Small intestine (tissue), 7 donors: ENCODE measurements at regions not wholly inside any gene's neighbourhood (a gene's known extent, or its start where the extent isn't known, plus 50 kb on each side); places are given as distances from the start of the nearest gene placed in this dataset.

Source experiments
- DNase-seq, 2 donors: peaks; one replicate each; pipeline versions ENCODE4 v3.0.0 to v3.0.0-alpha.2; 2013
- FAIRE-seq: peaks from 2 replicates; lab custom pipeline; 2012; peaks lifted over from hg19 to GRCh38; lab: Jason Lieb, UNC
- H3K27ac ChIP-seq, 3 donors: one replicate each; pipeline ENCODE4 v1.5.1; 2013; ENCODE audit warnings: low read length in 2 of 3, mild to moderate bottlenecking in 2 of 3, control low read depth in 1 of 3, inconsistent platforms in 1 of 3, low read depth in 1 of 3, moderate library complexity in 1 of 3
- H3K27me3 ChIP-seq, 3 donors: one replicate each; pipeline ENCODE4 v1.6.1; 2013; ENCODE audit warnings: low read length in 3 of 3, inconsistent platforms in 1 of 3; ENCODE audit not compliant: control insufficient read depth in 3 of 3, insufficient read depth in 3 of 3
- H3K36me3 ChIP-seq, 3 donors: one replicate each; pipeline ENCODE4 v1.6.1; 2013; ENCODE audit warnings: low read length in 3 of 3, inconsistent platforms in 1 of 3, low read depth in 1 of 3, mild to moderate bottlenecking in 1 of 3, moderate library complexity in 1 of 3; ENCODE audit not compliant: control insufficient read depth in 3 of 3, insufficient read depth in 2 of 3
- H3K4me1 ChIP-seq, 3 donors: one replicate each; pipeline ENCODE4 v1.6.1; 2013; ENCODE audit warnings: low read length in 2 of 3, inconsistent platforms in 1 of 3, low read depth in 1 of 3, mild to moderate bottlenecking in 1 of 3, moderate library complexity in 1 of 3; ENCODE audit not compliant: control insufficient read depth in 3 of 3, insufficient read depth in 2 of 3
- H3K4me3 ChIP-seq, 3 donors: one replicate each; pipeline ENCODE4 v1.5.1; 2013; ENCODE audit warnings: low read length in 3 of 3, control low read depth in 1 of 3, inconsistent platforms in 1 of 3, low read depth in 1 of 3, mild to moderate bottlenecking in 1 of 3, moderate library complexity in 1 of 3
- H3K9me3 ChIP-seq, 2 donors: one replicate each; pipeline ENCODE4 v1.6.1; 2013; ENCODE audit warnings: low read depth in 1 of 2, low read length in 1 of 2; ENCODE audit not compliant: control insufficient read depth in 2 of 2, insufficient read depth in 1 of 2
- WGBS, 3 donors: extraction: QIAGEN DNeasy Blood & Tissue Kit; methylation state at CpG; one replicate each; pipeline ENCODE4 v1.1.7; 2013; 5-methylcytosine and 5-hydroxymethylcytosine counted together
- donor health status: healthy with polysubstance abuse.
- donor health status: control.
- donor health status: control.
- donor health status: Bipolar disorder and iron deficiency.
- donor health status: healthy.

- DNase-seq (no peak), FAIRE-seq (no peak)
- no peak overlapping the region for H3K27ac ChIP-seq
- H3K4me3 ChIP-seq: no peak overlapping the region
- peaks cover 0 to 30% of the 10 kb centered on the region in 2 donors for H3K9me3 ChIP-seq
- no peaks in the 10 kb centered on the region for H3K4me1 ChIP-seq
- no peaks in the 10 kb centered on the region for H3K36me3 ChIP-seq
- no peaks in the 10 kb centered on the region for H3K27me3 ChIP-seq
Measured at GRCh38 chr9:129518074-129518473, 102.8 kb downstream of the C9orf50 start.

- DNase-seq (no peak), FAIRE-seq (no peak)
- H3K4me1 ChIP-seq: no peaks in the 10 kb centered on the region
- H3K36me3 ChIP-seq: no peaks in the 10 kb centered on the region
- H3K27me3 ChIP-seq: no peaks in the 10 kb centered on the region
- H3K9me3 ChIP-seq: peaks cover 0 to 35% of the 10 kb centered on the region in 2 donors
- 92 to 96% (median 95%) methylated on average over 7 of the region's 7 CpGs for WGBS, 3 donors
- no peak overlapping the region for H3K4me3 ChIP-seq
- no peak overlapping the region for H3K27ac ChIP-seq
Measured at GRCh38 chr9:129517006-129517405, 103.9 kb downstream of the C9orf50 start.

GRCh38 chr9:129514891-129515290, 106.0 kb downstream of the C9orf50 start:
- WGBS, 3 donors: 64 to 88% (median 65%) methylated on average over 2 of the region's 2 CpGs
- Histone ChIP-seq H3K4me1 (no peaks in the 10 kb centered on the region), H3K4me3 (no peak overlapping the region), H3K27ac (no peak overlapping the region), H3K27me3 (no peaks in the 10 kb centered on the region), H3K9me3 (peaks cover 0 to 40% of the 10 kb centered on the region in 2 donors), H3K36me3 (no peaks in the 10 kb centered on the region)
- FAIRE-seq: no peak
- no peak for DNase-seq

DNA sequence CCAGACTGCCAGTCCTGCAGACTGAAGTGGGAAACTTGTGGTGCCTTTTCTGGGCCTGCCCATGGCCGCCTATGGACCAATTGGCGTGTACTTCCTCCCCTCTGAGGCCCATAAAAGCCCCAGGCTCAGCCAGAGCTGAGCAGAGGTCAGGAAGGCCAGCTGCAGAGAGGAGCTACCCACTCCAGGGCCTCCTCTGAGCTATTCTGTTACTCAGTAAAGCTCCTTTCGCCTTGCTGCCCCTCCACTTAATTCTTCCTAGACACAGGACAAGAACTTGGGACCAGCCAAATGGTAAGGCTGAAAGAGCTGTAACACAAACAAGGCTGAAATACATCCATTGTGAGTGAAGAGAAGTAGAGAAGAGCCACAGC, 106.4 kb downstream of the C9orf50 start:
- FAIRE-seq: no peak
- DNase-seq: no peak
- H3K27ac ChIP-seq: no peak overlapping the region
- H3K4me3 ChIP-seq: no peak overlapping the region
- no peaks in the 10 kb centered on the region for H3K4me1 ChIP-seq
- no peaks in the 10 kb centered on the region for H3K27me3 ChIP-seq
- WGBS, 3 donors: 59 to 76% (median 66%) methylated on average over 3 of the region's 3 CpGs
- no peaks in the 10 kb centered on the region for H3K36me3 ChIP-seq
- peaks cover 0 to 40% of the 10 kb centered on the region in 2 donors for H3K9me3 ChIP-seq

DNA sequence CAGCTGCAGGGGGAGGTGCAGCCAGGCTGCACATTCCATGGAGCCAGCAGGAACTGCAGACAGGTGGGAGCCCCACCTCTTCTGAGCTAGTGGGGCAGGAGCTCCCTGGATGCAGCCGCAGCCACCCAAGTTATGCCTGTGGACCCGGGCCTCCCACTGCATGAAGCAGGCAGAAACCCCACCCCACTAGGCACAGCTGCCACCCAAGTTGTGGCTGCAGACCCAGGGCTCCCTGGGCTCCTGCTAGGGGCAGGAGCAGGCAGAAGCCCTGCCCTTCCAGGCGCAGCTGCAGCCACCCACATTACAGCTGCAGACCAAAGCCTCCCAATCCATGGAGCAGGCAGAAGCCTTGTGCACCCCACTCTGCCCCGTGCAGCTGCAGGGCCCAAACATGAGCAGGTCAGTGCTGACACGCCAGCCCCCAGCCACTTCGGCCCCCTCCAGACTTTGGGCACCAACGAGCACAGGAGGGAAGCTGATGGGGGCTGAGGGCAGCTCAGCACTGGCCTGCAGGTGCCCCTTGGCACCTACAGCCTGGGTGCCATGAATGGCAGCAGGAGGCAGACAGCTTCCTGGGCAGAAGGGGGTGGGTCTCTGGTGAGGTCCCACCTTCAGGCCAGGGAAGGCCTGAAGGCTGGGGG, 106.9 kb downstream of the C9orf50 start:
- FAIRE-seq: no peak

DNA sequence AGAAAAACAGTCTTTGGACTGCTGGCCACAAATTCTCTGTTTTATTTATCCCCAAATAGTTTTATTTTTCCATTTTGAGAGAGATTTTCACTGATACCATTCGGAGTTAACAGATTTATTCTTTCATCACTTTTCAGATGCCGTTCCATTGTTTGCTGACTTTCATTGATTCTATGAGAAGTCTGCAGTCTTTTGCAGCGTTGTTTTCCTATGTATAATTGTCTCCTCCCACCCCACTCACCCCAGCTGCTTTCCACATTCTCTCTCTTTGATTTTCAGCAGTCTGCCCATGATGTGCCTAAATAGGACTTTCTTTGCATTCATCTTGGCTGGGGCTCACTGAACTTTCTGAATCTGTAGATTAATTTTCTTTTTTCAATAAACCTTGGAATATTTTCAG, 107.6 kb downstream of the C9orf50 start:
- Histone ChIP-seq H3K4me3 (no peak overlapping the region), H3K36me3 (no peaks in the 10 kb centered on the region), H3K4me1 (no peaks in the 10 kb centered on the region), H3K27ac (no peak overlapping the region), H3K27me3 (no peaks in the 10 kb centered on the region), H3K9me3 (peaks cover 0 to 37% of the 10 kb centered on the region in 2 donors)
- WGBS, 3 donors: 77 to 79% (median 79%) methylated on average over 3 of the region's 3 CpGs
- no peak for FAIRE-seq
- DNase-seq: no peak

More for the DNA sequence above, 106.9 kb downstream of the C9orf50 start:
- Histone ChIP-seq H3K27me3 (no peaks in the 10 kb centered on the region), H3K27ac (no peak overlapping the region), H3K4me1 (no peaks in the 10 kb centered on the region), H3K36me3 (no peaks in the 10 kb centered on the region), H3K4me3 (no peak overlapping the region), H3K9me3 (peaks cover 0 to 40% of the 10 kb centered on the region in 2 donors)
- WGBS, 3 donors: 91 to 97% (median 94%) methylated on average over 7 of the region's 7 CpGs
- no peak for DNase-seq

DNA sequence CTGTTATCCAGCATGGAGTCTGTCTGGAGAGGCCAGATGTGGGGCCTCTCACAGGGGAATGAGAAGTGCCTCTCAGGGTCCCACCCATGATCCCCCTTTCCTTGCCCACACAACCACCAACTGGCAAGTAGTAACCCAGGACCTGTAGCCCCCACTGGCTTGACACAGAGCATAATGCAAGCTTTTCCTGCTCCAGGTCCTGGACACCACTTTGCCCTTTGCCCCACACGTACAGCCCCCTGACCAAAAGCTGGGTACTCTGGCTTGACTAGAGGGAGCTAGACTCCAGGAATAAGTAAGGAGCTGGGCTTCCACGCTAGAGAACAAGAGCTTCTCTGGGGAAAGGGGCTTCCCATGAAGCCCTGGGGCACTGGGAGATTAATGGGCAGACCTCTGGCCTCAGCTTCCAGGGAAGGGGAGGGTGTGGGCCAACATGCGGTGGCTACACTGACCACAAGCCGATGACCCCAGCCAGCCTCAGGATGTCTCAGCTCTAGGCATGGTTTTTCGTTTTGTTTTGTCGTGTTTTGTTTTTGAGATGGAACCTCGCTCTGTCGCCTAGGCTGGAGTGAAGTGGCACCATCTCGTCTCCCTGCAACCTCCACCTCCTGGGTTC, 109.5 kb downstream of the C9orf50 start:
- Histone ChIP-seq H3K4me3 (no peak overlapping the region), H3K27ac (no peak overlapping the region), H3K27me3 (no peaks in the 10 kb centered on the region), H3K36me3 (no peaks in the 10 kb centered on the region), H3K9me3 (peaks cover 0 to 34% of the 10 kb centered on the region in 2 donors), H3K4me1 (no peaks in the 10 kb centered on the region)
- no peak for FAIRE-seq
- WGBS, 3 donors: 71 to 83% (median 82%) methylated on average over 9 of the region's 9 CpGs
- DNase-seq: no peak

DNA sequence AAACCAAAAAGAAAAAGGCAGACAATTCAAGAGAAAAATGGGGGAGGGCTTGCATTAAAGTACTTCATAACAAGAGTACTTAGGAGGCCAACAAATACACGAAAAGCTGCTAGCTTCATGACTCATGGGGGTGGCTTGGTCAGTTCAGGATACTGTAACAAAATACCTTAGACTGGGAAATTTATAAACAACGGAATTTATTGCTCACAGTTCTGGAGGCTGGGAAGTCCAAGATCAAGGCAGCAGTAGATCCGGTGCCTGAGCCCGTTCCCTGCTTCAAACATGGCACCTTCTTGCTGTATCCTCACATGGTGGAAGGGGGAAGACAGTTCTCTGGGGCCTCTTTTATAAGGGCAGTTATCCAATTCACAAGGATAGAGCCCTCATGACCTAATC, 111.4 kb downstream of the C9orf50 start:
- peaks cover 0 to 25% of the 10 kb centered on the region in 2 donors for H3K9me3 ChIP-seq
- no peaks in the 10 kb centered on the region for H3K4me1 ChIP-seq
- H3K36me3 ChIP-seq: peaks cover 0 to 3% (median 0%) of the 10 kb centered on the region in 3 donors
- H3K4me3 ChIP-seq: no peak overlapping the region
- no peaks in the 10 kb centered on the region for H3K27me3 ChIP-seq
- H3K27ac ChIP-seq: no peak overlapping the region
- DNase-seq: no peak
- FAIRE-seq: no peak
- 75 to 80% (median 77%) methylated on average over 4 of the region's 4 CpGs for WGBS, 3 donors
